Caki2 (cell line): ENCODE measurements at regions not wholly inside any gene's neighbourhood (a gene's known extent, or its start where the extent isn't known, plus 50 kb on each side); places are given as distances from the start of the nearest gene placed in this dataset.

Experiments used
- DNase-seq: peaks from one replicate; pipeline ENCODE4 v3.0.0-alpha.2; 2015; ENCODE audit warnings: low read depth
- in situ Hi-C: cut with HindIII; loops from 2 replicates; pipeline ENCODE4 v1.10.0; 2016; ENCODE audit warnings: low sequenced_read_pairs, low pct_unique_long_range_greater_than_20kb, mixed read lengths

DNA sequence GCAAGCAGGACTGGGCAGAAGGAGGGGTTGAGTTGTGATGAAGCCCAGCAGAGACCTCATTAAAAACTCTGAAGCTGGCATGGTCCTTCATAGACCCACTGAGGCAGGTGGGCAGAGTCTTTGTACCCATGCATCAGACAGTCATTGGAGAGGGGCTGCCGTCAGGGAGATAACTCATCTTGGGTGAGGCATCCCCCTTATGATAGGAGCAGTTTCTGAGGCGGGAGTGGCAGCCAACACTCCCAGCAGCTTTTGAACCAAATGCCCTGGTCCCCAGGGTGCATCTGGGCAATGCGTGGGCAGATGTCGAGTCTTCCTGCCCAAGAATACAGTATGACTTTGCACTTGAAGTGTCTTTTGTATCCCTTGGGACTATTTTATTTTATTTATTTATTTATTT is 68.1 kb downstream of the HTR5A start:
- DNase-seq: no peak

DNA sequence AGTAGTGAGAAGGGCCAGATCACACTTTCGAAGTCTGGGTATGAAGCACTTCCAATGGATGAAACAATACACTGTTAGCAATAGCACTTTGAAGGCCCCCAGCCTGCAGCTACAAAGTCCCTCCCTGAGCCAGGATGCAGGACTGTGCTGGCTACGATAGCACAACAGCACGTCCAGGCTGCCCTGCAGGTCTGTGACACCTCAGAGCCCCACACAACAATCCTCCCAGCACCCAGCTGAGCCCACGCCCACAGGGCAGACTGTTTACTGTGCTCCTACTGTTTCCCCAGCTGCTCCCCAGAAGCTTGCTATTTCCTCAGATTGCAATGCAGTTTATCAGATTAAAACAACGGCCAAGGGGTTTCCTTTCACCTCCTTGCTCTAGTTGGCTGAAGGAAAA is 71.4 kb downstream of the HTR5A start:
- DNase-seq: no peak
- in situ Hi-C loops: no loop called here

More for the DNA sequence above, 68.1 kb downstream of the HTR5A start:
- in situ Hi-C loops: no loop called here

DNA sequence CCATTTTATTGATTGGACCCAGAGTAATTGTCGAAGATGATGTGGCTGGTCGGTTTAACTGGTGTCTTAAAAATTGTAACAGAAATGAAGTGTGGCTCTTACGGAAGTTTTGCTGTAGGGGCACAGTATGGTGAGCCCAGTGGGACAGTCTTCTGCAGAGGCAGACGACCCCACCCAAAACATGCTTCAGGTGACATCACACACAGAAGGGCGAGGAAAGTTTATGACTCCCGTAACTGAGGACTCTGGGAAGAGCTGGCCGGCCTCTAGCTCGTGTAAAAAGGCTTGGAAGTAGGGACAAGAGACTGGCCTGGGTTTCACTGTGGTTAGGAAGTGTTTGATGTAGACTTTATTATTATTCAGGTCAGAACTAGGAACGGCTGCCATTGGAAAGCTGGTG is 73.3 kb downstream of the HTR5A start:
- no peak for DNase-seq
- in situ Hi-C loops: no loop called here

DNA sequence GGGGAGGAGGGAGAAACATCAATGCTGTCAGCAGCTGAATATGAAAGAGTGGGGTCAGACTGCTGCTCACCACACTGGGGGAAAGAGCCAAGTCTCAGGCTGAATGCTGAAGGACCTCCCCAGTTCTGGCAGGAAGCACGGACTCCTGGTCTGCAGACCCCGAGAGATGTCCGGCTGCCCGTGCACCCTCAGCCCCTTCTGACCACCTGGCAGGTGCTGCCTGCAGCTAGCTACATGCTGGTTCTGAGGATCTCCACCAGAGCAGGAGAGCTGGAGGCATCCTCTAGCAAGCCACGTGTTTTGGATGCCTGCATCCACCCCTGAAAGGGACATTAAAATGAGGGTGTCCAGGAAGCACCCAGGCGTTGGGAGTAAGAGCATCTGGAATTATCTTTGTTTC is 74.2 kb downstream of the HTR5A start:
- in situ Hi-C loops: no loop called here
- DNase-seq: no peak

DNA sequence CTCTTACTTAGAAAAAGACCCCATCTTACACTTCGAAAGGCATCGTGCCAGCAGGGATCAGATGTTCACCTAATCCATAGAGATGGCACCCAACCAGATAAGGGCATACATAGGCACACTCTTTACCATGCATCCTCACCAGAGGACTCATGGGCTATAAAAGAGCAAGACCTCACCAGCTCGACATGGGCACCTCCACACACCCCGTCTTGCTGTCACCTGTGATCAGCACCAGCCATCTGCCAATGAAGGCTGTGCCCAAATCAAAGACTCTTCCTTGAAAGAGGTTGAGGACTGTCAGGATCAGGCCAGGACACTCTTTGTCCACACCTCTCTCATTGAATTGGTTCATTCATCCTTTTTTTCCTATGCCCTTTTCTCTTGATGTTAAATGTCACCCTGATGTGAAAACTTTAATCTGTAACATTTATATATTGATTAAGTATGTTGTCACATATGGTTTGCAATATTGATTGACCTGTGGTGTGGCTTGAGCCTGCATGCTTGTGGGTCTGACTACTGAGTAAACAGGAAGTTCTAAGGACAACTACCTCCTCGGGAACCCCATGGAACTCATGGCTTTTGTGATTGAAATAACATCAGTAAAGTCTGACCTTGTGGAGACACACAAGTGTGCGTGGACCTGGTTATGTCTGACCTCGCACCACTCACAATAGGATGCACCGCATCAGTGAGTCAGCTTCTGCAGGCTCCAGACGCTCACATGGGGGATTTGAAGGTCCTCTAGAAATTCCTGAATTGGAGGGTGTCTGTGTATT is 75.5 kb downstream of the HTR5A start:
- in situ Hi-C loops: no loop called here
- DNase-seq: no peak

DNA sequence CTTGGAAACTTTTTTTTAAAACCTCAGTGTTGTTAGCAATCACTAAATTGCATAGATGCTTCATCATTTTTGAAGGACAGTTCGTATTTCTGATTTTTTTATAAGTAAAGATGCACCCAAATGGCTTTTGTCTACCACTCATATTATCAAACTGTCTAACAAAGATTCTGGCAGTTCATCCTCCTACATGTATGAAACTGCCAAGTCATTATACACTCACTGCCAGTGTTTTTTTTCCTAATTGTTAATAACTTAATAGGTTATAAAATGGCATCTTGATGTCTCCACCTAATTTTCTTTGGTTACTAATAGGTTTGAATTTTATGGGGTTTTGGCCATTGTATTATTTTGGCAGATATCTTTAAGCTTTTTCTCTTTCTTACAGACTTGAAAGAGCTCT is 77.0 kb downstream of the HTR5A start:
- in situ Hi-C loops: no loop called here
- DNase-seq: no peak

DNA sequence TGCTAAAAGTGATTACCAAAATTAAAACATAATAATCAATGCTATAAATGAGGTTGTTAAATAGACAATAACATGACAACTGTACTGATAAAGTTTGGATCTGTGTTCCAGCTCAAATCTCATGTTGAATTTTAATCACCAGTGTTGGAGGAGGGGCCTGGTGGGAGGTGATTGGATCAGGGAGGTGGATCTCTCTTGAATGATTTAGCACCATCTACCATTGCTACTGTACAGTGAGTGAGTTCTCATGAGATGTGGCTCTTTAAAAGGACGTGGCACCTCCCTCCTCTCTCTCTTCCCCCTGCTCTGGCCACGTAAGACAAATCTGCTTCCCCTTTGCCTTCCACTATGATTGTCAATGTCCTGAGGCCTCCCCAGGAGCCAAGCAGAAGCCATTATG is 77.5 kb downstream of the HTR5A start:
- in situ Hi-C loops: no loop called here
- no peak for DNase-seq

DNA sequence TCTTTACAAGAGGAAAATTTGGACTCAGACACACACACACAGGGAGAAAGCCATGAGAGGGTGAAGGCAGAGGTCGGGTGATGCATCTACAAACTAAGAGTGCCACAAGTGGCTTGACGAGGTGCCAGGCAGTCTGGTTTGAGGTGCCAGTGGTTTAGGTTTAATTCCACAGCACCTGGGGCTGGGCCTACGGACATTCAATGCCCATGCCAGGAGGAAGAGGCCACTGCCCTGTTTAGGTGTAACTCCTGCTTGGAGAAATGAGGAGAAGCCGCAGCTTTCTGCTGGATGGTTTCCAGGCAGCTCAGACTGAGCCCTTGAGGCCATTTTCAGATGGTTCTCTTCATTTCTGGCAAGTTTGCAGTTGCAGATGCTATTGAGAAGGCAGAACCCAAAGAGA is 83.6 kb downstream of the HTR5A start:
- DNase-seq: no peak
- in situ Hi-C loops: no loop called here

DNA sequence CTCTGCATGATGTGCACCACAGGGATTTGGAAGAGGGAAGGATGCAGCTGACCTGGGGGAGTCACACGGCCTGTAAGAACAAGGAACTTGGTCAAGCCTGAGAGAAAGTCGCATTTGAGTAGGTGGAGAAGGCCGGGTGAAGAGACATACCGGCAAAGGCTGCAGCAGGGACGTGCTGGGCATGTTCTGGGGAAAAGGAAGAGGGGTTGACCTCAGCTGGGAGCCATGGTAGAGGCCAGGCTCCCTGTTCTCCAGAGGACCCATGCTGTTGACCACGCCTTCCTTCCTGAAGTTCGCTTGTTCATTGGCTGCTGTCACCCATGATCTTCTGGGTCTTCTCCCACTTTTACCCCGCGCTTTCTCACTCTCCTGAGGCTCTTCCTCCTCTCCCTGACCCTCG is 84.5 kb downstream of the HTR5A start:
- in situ Hi-C loops: no loop called here

DNA sequence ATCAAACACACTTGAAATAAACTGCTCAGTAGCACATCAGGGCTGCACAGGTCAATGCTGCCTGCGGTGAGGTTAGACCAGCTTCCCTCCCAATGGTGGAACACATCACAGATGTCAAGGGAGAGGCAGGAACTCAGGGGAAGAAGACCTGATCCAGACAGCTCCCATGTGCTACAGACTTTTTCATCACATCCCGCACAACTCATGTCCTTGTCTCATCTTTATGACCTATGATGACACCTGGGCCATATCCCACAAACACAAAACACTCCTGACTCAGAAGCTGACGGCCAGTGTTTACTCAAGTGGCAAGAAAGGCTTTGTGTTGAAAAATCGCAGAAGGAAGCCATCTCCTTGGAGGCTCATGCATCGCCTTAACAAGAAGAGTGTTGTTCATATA is 91.6 kb downstream of the HTR5A start:
- in situ Hi-C loops: no loop called here
- no peak for DNase-seq

More for the DNA sequence above, 84.5 kb downstream of the HTR5A start:
- DNase-seq: no peak

DNA sequence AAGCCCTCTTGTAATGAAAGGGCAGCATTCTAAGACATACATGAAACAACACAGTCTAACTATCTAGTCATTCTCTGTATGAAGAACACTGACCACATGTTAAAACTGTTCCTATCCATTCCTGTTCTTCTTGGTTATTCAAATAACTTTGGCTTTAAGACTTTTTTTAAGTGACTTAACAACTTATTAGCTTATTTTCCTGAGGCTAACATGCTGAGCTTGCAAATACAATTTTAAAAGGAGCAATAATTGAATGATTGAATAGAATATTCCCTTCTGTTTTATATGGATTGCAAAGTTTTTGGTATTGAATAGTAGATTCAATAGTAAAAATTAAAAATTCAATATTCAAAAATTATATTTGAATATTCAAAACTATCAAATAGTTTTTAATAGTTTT is 92.3 kb downstream of the HTR5A start:
- in situ Hi-C loops: no loop called here
- no peak for DNase-seq

DNA sequence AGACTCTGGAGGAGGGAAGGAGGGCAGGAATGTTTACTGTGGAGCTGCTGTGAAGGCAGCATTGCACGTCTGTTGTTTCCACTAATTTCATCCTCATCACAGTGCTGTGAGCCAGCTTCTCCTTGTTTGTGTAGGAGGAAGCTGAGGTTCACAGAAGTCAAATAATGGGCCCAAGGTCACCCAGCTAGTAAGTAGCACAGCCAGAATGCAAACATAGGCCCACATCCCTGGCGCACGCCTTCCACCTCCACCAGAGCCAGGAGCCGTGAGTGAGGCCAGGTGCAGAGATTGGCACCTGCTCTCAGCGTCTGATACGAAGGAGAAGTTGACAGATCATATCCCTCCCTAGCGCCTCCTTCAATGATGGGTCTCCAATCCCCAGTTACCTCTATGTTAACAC is 93.6 kb downstream of the HTR5A start:
- in situ Hi-C loops: no loop called here
- no peak for DNase-seq

DNA sequence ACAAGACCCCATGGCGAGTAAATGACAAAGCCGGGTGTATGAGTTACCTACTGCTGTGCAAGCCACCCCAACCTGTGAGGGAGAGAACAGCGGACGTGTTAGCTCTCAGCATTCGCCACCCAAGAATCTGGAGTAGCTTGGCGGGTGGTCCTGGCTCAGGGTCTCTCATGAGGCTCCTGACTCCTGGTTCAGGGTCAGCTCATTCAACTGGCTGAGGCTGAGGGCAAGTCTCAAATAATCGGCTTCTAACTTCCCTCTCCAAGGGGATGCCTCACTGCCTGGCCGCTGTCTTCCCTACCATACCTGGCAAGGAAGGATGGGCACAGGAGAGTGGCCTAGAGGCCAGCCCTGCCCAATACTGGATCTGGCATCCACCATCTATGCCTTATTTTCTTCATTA is 94.2 kb downstream of the HTR5A start:
- in situ Hi-C loops: no loop called here
- DNase-seq: no peak

DNA sequence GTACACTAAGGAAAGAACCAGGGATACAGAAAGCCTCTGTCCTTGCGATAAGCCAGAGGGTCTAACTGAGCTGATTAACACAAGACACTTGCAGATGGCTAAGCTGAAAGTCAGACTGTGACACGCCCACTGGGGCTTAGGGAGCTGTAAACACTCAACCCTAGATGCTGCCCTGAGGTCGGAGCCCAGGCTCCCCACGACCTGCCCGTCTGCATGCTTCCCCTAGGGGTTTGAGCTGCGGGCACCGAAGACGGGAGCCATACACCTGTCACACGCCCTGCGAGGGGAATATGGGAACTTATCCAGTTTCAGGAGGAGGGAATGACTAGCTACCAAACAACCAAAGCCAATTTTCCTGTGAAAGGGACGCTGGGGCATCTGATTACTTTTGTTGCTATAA is 96.0 kb downstream of the HTR5A start:
- in situ Hi-C loops: no loop called here
- DNase-seq: no peak

DNA sequence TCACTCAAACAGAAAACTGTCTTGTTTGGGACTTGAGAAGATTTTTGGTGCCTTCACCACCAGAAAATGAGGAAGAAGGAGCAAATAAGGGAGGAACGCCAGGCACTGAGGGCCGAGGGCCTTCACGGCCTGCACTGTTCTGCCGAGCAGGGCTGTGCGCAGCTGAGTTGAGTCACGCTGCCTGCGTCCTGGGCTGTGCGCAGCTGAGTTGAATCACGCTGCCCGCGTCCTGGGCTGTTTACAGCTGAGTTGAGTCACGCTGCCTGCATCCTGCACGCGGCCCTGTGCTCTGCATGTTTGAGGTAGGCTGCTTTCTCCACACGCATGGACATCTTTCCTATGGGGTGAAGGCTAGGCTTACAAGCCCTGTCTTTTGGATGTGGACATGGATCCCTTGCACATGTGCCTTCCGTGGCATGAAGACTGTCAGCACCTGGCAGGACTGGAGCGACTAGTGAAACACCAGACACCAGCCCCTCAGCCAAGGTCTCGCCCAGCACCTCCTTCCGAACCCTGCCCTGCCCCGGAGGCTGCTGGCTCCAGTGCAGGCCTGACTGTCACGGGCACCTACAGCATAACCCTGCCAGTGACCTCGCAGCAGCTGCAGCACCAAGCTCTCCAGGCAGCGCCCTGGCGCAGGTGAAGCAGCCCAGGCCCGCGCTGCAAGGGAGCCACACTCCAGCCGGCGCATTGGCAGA is 96.7 kb downstream of the HTR5A start:
- DNase-seq: peak; percentile 83
- in situ Hi-C loops: no loop called here

DNA sequence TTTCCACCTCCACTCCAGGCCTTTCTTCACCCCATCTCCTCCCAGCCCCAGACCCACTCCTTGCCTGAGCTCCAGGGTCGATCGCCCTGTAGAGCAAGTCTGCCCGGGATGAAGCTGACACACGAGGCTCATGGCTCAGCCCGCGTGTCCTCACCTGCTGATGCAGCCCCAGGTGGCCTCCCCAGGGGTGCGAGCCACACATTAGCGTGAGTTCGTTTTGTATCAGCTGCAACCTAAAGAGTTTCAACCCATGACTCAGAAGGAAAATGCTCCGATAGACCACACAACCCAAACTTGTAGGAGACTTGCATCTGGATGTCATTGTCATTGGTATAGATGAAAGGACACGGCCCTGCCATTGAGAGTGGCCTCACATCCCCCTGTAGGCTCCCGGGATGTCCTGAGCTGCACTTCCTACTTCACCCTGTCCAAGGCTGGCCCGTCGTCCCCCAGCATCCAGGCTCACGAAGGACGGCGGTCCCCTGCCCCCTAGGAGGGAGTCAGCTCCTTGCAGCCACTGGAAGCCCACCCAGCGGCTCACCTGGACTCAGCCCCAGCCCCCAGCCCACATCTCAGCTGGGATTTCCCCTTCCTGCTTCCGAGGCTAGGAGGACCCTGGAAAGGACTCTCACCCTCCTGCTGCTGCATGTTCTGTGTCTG is 97.7 kb downstream of the HTR5A start:
- no peak for DNase-seq
- in situ Hi-C loops: no loop called here

DNA sequence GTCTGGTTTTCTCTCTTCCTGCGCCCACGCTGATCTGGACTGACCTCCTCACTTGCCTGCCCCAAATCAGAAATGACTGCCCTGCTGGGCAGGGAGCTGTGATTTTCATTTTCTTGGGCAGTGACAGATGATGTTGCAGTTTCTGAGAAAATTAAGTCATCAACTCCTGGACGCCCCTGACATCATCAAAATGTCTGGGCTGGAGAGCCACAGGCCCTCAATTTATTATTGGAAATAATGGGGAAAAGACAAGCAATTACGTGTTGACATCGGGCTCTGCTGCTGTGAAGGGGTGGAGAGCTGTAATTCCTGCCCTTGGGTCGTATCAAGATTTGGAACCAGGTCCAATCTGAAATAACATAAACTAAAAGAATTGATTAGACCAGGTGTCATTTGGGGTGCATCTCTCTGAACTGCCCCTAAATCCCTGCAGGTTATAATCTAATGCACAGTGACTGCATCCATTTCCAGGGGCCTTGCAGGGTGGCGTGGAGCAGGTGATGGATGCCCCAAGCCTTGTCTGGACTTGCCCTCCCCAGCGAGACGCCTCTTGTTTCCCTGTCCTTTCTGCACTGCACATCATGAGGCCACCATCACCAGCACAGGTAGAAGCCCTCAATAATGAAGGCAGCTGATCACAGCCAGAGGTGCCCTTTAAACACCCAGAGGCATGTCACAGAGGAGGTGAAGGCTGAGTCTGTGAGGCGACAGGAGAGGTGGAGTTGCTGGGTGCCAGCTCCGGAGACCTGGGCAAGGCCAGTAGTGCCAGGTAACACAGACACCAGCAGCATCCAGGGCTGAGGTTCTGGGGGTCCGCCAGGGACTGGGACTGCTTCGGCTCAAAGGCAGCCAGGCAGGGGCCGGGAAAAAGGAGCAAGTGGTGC is 98.7 kb downstream of the HTR5A start:
- DNase-seq: no peak
- in situ Hi-C loops: no loop called here

DNA sequence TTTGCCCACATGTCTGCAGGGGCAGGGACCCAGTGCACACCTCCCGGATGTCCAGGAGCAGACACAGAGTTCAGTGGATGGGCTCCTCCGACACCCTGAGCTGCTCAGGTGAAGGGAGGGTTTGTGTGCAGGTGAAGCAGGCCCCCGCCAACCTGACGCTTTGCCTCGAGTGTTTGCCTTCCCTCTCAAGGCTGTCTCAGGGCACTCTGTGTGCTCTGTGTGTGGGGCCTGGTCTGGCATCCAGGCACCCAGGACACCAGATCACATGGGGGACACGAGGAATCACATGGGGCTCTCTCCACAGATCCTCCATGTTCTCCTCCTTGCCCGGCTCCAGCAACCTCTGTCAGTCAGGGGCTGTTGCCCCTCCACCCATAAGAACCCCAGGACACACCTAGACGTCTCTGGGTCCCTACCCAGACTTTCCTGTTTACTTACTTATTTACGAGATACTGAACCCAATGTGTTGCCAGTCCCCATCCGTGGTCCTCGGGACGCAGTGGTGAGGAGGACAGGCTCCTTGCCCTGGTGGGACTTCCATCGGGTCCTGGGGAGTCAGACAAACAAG is 99.5 kb downstream of the HTR5A start:
- in situ Hi-C loops: no loop called here
- no peak for DNase-seq
